Tibial nerve (tissue), 4 donors: ENCODE measurements at regions not wholly inside any gene's neighbourhood (a gene's known extent, or its start where the extent isn't known, plus 50 kb on each side); places are given as distances from the start of the nearest gene placed in this dataset.

ENCODE experiments used
- CTCF ChIP-seq, 5 experiments: fragments of 200-600 bp in 3 of 5; fragments of 450-650 bp in 2 of 5; sonication (generic) in 3 of 5; IDR thresholded peaks; one replicate each; pipeline ENCODE4 v1.5.1; 2016 to 2019; ENCODE audit warnings: antibody characterized with exemption in 5 of 5, mild to moderate bottlenecking in 3 of 5, moderate library complexity in 2 of 5
- EP300 ChIP-seq, 2 donors: sonication (generic); formaldehyde crosslinking; IDR thresholded peaks; one replicate each; pipeline ENCODE4 v1.6.1; 2017; ENCODE audit warnings: antibody characterized with exemption in 2 of 2, mild to moderate bottlenecking in 1 of 2

DNA sequence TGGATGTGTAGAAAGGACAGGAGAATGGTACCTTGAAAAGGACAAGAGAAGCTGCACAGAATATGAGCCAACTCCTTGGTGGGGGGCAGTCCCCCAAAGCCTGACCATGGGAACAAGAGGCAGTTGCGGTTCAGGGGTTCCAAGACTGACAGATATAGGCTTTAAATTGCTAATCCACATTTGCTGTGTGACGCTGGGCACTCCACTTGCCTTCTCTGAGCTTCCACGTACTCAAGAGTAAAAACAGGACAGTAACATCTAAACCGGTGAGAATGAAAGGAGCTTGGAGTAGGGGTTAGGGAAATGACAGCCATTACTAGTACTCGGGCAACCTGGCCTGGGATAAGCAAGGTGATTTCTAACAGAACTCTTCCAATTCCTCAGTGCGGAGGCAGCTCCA is 57.9 kb upstream of the LRFN2 start:
- TF ChIP-seq EP300 (IDR thresholded peaks at IDR 0.05): no peak
- no peak for TF ChIP-seq CTCF (IDR thresholded peaks at IDR 0.05)
